ENCODE measurements at regions not wholly inside any gene's neighbourhood (a gene's known extent, or its start where the extent isn't known, plus 50 kb on each side); places are given as distances from the start of the nearest gene placed in this dataset.

GRCh38 chr17:70542876-70543275, 373.5 kb downstream of the KCNJ2 start:
- TF ChIP-seq RAD21 (IDR thresholded peaks at IDR 0.05 in 1 of 2, conservative IDR thresholded peaks at IDR 0.05 in 1 of 2; ENCODE audit: low read depth in 2 of 2, low read length in 2 of 2) = no peak
- no peak for TF ChIP-seq EP300 (IDR thresholded peaks at IDR 0.05; ENCODE audit: borderline replicate concordance in 1 of 2, low read depth in 2 of 2, low read length in 2 of 2)
- TF ChIP-seq CTCF (IDR thresholded peaks at IDR 0.05; ENCODE audit: control extremely low read depth in 1 of 3, insufficient read depth in 1 of 3, low read depth in 1 of 3, low read length in 3 of 3) = no peak
